Stimulated activated CD8-positive, alpha-beta memory T cell treated with anti-CD3 and anti-CD28 coated beads, Interleukin-7, amount 100 ng/mL, for 48 hours (primary cell): ENCODE measurements at regions not wholly inside any gene's neighbourhood (a gene's known extent, or its start where the extent isn't known, plus 50 kb on each side); places are given as distances from the start of the nearest gene placed in this dataset.
"Not testable (repeated sequence)": the region's sequence is repeated elsewhere in the genome, so short reads cannot be mapped to it uniquely, and the experiment has no call there.

Experiments used
- DNase-seq, 2 donors: peaks; one replicate each; pipeline ENCODE4 v3.0.0-alpha.2; 2020; ENCODE audit warnings: low read depth in 1 of 2; ENCODE audit errors: extremely low read depth in 1 of 2

DNA sequence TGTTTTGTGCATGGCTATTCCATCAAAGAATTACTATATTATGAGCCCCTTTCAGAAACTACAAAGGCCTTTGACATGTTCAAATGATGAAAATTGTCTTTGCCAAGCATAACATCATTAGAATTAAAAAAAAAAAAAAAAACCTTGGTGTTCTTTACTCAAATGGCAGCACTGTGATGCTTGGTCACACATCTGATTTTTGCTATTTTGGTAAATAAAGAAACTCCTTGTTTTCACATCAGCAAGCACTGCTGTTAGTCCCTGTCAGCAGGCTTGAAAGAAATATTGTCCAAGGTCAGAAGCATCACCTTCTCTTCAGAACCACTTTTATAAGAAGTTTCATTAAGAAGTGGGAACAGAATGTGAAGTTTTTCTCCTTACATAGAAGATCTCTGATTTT lies 537.3 kb downstream of the MFSD1 start:
- no peak for DNase-seq

DNA sequence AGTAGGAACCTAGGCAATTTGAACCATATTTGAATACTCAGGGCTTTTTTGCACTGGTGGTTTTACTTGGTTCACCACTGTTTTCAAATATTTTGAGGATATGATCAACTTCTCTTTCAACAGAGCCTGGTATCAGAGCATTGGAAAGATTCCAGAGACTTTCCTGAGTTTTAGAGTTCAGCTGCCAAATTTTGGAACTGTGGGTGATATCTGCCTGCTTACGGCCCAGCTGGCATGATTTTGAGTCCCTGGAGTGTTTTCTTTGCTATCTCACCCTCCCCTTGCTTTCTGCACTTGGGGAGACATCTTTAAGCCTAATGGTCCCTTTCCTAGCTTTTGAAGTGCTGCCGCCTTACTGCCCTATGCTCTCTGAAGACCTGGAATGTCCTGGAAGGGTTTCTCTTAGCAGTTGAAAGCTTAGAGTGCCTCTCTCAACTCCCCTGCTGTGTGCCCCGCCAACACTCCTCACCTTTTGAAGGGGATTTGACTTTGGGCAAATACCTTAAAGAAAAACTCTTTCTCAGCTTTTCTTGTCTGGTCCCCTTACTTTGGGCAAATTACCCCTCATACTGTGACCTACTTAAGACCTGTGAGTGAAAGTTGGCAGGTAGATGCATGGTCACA lies 539.1 kb downstream of the MFSD1 start:
- no peak for DNase-seq

DNA sequence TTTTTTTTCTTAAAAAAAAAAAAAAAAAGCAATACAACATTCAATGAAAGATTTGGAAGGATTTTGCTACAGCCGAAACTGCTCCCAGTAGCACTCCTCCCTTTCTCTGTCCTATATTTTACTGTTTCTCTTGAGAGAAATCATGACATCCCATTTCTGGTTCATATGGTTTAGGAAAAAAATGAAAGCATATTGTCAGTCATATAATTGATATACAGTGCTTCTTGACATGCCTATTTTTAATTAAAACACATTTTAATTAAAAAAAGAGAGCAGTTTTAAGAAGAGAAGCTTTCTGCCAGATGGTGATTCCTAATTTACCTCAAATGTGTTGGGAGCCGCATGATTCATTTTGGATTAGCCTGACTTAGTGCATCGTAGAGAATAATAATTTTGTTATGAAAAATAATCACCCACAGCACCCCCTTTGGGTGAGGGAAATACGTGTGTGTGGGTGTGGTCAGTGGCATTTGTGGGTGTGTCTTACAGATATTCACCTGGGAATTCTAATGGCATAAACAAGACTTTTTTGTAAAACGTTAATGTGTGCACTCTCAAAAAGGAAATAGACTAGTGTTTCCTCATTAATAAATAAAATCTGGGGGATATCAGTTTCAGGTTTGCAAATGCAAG lies 544.5 kb downstream of the MFSD1 start:
- no peak for DNase-seq

DNA sequence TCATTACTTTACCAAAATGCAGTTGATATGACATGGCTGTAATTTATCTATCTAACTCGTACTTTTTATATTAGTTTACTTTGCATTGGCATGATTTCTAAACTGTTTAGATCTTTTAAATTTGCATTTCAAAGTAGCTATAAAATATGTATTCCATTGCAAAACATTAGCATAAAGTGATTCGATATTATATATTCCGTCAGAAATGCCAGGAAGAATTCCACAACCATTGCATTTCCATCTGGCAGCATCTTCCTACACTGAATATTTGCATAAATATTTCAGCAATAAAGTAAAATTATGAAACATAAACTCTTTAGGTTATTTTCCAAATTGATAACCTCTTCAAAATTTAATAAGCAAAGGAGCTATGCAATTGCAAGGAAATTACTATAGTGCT lies 546.6 kb downstream of the MFSD1 start:
- no peak for DNase-seq

DNA sequence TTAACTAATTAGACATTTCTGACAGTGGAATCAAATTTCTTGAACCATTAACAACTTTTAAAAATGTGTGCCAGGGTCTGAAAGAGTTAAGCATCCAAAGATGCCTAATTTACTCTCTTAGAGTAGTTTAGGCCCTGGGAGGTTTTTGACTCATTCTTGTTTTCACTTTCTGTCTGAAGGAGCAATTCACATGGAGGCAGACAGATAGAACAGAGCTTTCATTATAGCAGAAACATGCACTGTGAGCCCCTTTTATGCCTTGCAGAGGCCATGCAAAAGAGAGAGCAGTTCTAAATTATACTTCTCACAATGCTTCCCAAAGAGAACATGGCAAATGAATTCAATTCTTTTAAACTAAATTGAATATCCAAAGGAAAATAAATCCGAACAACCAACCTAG lies 554.8 kb downstream of the MFSD1 start:
- no peak for DNase-seq

DNA sequence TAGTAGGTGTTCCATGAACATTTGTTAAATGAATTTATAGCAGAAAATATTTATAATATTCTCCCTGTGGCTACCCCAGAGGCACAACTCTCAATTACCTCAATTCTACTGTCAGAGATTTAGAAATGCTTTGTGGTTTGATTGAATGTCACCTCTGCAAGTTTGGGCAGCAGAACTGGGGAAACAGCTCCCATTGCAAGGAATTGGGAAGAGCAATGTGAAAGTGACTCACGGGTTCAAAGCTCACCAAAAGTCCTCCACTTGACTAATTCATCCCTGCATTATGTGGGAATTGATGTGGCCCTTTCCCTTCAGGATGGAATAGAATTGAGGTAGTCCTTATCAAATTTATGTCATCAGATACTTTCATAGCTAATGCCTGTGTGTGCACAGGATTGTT lies 562.7 kb downstream of the MFSD1 start:
- DNase-seq, result no peak

DNA sequence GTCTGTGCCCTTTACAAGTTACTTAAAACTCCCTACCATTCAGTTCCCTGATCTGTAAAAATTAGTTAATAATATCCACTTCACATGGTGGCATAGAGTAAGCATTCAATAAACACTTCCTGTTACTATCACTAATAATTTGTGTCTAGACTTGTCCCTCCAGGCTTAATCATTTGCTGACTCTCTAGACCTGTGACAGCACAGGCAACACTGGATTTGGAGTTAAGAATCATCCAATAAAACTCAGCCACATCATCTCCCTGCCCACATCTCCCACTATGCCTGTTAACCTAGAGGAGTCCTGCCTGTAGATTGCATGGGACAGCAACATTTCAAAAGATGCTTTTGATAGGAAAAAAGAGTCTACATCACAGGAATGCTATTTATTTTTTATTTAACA lies 564.6 kb downstream of the MFSD1 start:
- DNase-seq, result no peak

DNA sequence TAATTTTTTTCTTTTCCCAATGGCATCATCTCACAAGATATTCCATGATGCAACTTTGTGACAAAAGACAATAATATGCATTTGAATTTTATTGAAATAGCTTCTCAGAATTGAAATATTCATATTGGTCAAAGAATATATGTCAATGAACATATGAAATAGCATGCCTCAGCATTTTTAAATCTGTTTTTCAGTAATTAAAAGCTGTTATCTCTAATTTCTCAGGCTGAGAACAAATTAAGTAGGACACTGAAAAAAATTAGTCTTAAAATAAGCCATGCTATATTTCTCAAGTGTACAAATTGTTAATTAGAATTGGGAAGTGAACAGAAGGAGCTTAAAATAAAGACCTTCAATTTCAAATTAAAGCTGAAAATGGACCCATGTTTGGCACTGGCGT lies 570.1 kb downstream of the MFSD1 start:
- DNase-seq, result no peak

DNA sequence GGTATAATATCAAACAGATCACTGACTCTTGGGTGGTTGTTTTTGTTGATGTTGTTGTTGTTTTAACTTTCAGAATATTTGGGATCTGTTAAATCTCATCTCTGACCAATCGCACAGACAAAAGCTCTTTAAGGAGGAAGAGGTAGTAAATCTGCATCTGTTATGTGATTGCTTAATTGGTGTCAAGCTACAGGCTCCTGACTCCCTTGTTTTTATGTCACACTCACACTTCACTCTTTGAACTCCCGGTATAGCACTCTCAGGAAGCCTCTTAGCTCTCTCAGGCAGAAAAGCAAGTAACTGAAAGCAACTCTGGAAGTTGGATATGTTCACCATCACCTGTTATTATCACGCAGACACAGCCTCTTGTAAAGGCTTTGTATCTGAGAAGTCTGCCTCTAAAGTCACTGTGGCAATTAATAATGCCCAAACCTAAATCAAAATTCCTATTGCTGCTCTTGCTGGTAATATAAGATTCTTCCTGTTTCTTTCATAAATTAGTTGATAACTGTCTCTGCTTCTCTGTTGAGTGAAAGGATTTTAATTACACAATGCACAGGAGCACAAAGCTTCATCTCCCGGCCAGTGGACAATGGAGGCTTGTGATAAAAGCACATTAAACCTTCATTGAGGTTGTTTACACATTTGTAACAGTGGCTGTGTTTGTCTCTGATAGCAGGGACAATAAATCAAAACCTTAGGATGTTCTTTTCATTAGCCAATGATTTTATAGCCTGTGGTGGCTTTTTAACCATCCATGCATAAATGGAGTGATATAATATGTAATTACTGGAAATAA lies 576.7 kb downstream of the MFSD1 start:
- no peak for DNase-seq

DNA sequence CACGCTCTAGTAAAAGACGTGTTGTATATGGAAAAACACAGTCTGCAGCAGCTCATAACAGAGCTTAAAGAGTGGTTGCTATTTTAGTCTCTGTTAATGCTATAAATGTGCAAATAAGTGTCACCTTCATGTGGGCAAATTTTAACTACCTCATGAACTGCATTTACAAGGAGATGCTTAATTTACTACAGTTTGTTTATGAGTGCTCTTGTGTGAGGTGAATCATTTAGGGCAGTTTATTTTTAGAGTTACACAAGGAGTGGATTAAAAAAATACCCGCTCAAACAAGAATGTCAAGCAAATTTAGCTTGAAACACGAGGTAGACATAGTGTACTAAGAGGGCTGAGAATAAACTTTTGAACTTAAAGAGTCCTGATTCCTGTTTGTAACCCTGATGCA lies 579.0 kb downstream of the MFSD1 start:
- DNase-seq, result no peak

DNA sequence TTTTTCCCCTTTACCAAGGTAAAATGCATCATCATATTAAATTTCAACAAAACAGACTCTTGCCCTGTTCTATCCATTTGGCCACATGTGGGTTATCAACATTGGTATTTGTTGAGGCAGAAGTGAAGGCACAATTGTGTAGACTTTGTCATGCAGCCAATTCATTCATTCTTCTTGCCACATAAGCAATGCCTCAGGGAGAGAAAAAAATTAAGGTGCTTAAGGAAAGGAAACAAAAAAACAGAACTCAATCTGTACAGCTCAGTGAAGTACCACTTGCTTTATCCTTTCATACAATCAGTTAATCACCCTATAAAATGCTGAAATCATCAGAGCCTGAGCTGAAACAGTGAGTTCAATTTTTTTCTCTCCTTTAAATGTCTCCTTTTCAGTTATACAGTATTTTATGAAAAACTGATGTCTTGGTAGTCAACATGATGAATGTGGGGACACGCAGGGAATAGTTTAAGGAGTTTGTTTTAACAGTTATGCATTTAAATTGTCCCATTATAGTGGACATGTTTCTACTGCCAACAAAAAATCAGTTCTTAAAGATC lies 588.9 kb downstream of the MFSD1 start:
- no peak for DNase-seq

DNA sequence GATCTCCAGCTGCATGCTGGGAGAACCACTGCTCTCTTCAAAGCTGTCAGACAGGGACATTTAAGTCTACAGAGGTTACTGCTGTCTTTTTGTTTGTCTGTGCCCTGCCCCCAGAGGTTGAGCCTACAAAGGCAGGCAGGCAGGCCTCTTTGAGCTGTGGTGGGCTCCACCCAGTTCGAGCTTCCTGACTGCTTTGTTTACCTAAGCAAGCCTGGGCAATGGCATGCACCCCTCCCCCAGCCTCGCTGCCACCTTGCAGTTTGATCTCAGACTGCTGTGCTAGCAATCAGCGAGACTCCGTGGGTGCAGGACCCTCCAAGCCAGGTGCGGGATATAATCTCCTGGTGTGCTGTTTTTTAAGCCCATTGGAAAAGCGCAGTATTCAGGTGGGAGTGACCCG lies 591.0 kb upstream of the IL12A start:
- DNase-seq, result not testable (repeated sequence)

DNA sequence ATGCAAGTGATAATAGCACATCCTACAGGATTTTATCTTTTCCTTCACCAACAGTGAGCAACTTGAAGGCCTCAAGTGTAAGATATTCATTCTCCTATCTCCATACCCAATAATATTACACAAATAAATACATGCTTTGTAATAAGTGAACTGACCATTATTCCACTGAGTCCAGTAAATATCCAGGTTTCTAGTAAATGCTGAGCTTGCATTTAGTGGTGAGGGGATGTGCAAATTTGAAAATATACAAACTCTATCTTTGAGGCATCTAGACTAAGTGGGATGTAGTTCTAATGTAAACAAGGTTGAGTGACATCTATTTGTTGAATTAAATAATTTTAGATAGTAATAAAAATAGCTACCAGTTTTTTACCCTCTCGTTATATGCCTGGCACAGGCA lies 587.6 kb upstream of the IL12A start:
- no peak for DNase-seq

DNA sequence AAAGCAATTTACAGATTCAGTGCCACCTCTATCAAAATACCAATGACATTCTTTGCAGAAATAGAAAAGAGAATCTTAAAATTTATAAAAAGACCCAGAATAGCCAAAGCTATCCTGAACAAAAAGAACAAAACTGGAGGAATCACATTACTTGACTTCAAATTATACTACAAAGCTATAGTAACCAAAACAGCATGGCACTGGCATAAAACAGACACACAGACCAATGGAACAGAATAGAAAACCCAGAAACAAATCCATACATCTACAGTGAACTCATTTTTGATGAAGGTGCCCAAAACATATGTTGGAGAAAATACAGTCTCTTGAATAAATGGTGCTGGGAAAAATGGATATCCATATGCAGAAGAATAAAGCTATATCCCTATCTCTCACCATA lies 578.9 kb upstream of the IL12A start:
- DNase-seq, result not testable (repeated sequence)

DNA sequence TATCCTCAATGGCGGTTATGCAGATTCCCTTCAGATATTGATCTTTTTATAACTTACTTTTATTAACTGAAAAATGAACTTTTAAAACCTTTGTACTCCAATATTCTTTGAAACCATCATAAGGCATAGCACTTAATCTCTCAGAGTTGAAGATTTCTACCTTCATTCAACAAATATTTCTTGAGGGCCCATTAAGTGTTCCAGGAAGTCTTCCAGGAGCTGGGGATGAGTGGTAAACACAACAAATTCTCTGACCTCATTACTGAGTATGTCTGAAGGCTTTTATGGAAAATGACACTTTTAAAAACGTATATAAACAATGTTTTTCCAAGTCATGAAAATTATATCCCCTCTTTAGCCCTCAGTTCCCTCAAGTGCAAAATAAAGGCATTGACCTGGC lies 575.3 kb upstream of the IL12A start:
- no peak for DNase-seq

DNA sequence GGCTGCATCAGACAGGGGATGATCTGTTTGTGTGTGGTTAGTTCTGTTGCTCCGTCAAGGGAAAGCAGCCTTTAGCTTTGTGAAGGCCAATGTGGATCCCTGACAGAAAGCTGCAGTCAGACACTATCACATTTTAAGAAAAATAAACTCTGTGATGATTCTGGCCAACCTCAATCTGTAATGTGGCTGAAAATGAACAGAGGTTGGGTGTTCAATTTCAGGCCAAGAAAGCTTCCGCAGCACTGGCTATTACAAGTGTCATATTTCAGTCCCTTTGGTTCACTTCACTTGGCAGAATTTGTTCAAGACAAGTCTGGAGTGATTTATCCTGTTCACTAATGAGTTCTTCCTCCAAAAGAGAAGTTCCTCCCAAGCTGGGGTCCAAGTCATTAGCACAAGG lies 571.8 kb upstream of the IL12A start:
- no peak for DNase-seq

DNA sequence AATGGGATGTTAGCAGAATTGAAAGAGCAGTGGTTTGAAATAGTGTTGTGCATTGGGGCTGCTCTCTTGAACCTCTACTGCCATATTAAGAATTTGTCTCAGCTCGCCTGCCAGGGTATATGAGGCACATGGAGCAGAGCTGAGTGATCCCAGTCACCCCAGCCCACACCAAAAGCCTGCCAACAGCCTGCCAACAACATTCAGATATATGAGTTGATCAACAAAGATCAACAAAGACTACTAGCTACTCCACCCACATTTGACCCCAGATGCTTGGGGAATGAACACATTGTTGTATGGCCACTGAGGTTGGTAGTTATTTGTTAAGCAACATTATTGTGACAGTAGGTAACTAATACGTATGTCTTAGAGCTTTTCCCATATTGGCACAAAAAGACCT lies 570.9 kb upstream of the IL12A start:
- no peak for DNase-seq

DNA sequence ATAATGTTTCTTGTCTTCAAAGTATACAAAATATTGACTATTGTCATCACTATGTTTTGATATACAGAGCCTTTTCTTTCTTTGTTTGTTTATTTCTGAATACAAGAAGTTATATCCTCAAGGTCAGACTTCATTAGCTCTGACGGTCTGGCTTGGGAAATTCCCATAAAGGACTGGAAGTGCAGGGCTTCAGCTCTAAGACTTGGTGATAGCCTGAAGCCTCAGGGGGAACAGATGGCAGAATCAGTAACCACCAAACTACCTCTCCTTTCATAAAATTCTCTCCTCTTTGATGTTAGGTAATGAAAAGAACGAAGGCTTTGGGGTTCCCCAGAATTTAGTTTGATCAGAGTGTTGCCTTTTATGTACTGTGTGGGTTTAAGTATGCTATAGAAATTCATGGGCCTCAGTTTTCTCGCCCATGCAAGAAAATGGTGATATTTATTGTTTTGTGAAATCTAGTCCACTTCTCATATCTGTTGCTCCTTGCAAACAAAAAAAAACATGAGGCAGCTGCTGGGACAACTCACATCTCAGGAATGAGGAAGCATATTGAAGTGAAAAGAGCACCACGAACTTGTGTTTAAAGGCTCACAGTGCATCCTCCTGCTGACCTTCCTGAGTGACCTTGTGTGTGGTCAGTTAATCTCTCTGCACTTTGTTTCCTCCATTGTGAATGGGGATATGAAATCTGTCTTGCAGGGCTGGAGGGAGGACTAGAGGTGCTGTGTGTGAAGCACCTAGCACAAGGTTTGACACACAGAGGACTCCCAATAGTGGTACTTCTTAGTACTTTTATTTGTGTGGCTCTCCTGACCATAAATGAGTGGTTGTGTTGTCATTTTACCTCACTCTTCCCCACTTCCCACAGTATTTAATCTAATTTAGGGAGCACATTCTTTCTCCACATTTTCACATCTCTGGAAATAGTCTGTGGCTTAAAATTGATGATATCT lies 569.8 kb upstream of the IL12A start:
- DNase-seq, result no peak

DNA sequence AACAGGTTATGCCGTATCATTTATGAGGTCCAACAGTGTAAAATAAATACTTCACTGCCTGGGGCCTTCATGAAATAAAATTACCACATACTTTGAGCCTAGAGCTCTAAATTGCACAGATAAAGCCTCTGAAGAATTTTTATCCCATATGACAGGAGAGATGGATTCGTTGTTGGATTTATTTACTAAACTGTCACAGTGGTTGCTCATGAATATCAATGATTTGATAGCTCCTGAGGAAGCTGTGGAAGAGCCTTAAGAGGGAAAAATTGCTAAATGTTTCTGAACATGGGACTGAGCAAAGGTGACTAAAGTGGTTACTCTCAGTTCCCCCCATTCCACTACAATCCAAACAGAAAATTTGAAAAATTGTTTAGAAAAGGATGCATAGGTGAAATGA lies 558.9 kb upstream of the IL12A start:
- no peak for DNase-seq

DNA sequence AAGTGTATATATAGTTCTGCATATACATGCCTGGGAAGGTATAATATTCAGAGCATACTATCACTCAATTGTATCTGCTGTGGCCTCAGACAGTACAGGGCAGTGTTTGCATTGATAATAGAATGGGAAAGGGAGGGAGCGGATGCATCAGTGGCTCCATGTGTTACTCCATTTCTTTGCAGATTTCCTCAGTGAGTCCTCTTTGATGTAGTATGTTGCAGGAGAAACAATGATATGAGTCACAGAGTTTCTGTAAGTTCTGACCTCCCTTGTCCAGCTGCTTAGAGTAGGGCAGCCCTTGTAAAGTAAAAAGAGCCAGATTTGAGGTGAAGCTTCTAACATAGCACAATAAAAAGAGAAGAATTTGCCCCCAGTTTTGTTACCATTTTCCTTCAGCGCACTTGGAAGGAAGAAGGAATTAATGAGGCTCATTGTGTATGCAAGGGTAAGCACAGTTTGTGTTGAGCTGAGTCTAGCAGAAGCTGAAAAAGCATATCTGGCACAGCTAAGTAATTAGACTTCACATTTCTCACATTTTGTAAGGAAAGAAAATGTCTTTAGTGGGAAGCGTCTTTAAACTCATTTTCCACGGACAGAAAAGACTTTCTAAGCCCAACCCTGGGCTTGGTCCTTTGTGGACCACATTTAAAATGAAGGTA lies 555.8 kb upstream of the IL12A start:
- no peak for DNase-seq
